Spleen (tissue), 11 donors: ENCODE measurements at regions not wholly inside any gene's neighbourhood (a gene's known extent, or its start where the extent isn't known, plus 50 kb on each side); places are given as distances from the start of the nearest gene placed in this dataset.
A peak's percentile ranks its signal among the peaks of the same experiment; 100 is the strongest.

Source experiments
- DNase-seq: peaks from one replicate; pipeline ENCODE4 v3.0.0-alpha.2; 2020
- H3K27ac ChIP-seq, 8 donors: fragments of 200-600 bp; sonication (generic) in 7 of 8; 1 replicate in 4 of 8; 2 replicates in 4 of 8; pipeline versions ENCODE4 v1.5.0 to v1.8.0; 2016 to 2021; ENCODE audit warnings: inconsistent platforms in 4 of 8, mild to moderate bottlenecking in 4 of 8, moderate library complexity in 1 of 8
- H3K27me3 ChIP-seq, 7 donors: fragments of 200-600 bp; sonication (generic) in 6 of 7; replicated peaks in 1 of 7; 1 replicate in 4 of 7; 2 replicates in 3 of 7; pipeline versions ENCODE4 v1.5.0 to v1.8.0; 2016 to 2021; ENCODE audit warnings: inconsistent platforms in 3 of 7, mild to moderate bottlenecking in 1 of 7
- H3K36me3 ChIP-seq, 6 donors: fragments of 200-600 bp; sonication (generic) in 5 of 6; 1 replicate in 4 of 6; 2 replicates in 2 of 6; pipeline versions ENCODE4 v1.5.0 to v1.8.0; 2016 to 2021; ENCODE audit warnings: inconsistent platforms in 2 of 6
- H3K4me1 ChIP-seq, 6 donors: fragments of 200-600 bp; sonication (generic) in 5 of 6; 1 replicate in 3 of 6; 2 replicates in 3 of 6; pipeline versions ENCODE4 v1.5.0 to v1.8.0; 2016 to 2021; ENCODE audit warnings: inconsistent platforms in 3 of 6
- H3K4me3 ChIP-seq, 8 donors: fragments of 200-600 bp; sonication (generic) in 7 of 8; 1 replicate in 4 of 8; 2 replicates in 4 of 8; pipeline versions ENCODE4 v1.5.0 to v1.8.0; 2016 to 2021; ENCODE audit warnings: inconsistent platforms in 4 of 8, mild to moderate bottlenecking in 4 of 8, moderate library complexity in 2 of 8
- H3K9me3 ChIP-seq, 8 donors: fragments of 200-600 bp; sonication (generic) in 7 of 8; 1 replicate in 4 of 8; 2 replicates in 4 of 8; pipeline versions ENCODE4 v1.5.0 to v1.8.0; 2016 to 2021; ENCODE audit warnings: inconsistent platforms in 4 of 8
- CTCF ChIP-seq, 11 experiments: fragments of 200-600 bp in 7 of 11; fragments of 450-650 bp in 4 of 11; sonication (generic) in 4 of 11; IDR thresholded peaks in 8 of 11; conservative IDR thresholded peaks in 3 of 11; 1 replicate in 7 of 11; 2 replicates in 4 of 11; pipeline versions ENCODE4 v1.4.0 to v1.8.0; 2016 to 2021; ENCODE audit warnings: antibody characterized with exemption in 11 of 11, inconsistent platforms in 4 of 11, mild to moderate bottlenecking in 1 of 11
- POLR2A ChIP-seq, 3 donors: fragments of 450-650 bp; IDR thresholded peaks; one replicate each; pipeline ENCODE4 v1.5.1; 2017; ENCODE audit warnings: antibody characterized with exemption in 3 of 3, mild to moderate bottlenecking in 1 of 3
- POLR2AphosphoS5 ChIP-seq, 3 donors: sonication (generic); formaldehyde crosslinking; IDR thresholded peaks; one replicate each; pipeline ENCODE4 v1.5.1; 2017; ENCODE audit warnings: antibody characterized with exemption in 3 of 3
- WGBS, 5 donors: extraction: QIAGEN DNeasy Blood & Tissue Kit in 3 of 5; methylation state at CpG; one replicate each; pipeline versions ENCODE4 v1.1.5 to v1.1.7; 2013 to 2018; 5-methylcytosine and 5-hydroxymethylcytosine counted together
- intact Hi-C: fragments of 100-400 bp; cut with DNase I; formaldehyde crosslinking; loops from one replicate; pipeline ENCODE4 v1.15.0; 2023; ENCODE audit warnings: low total_unique reads
- donor health status: healthy with polysubstance abuse.
- donor health status: DM: no; HTN: no; CAD: no; lungs with moderate emphysema.
- donor health status: DM: no; HTN: no; CAD: no.
- donor health status: Bipolar disorder and iron deficiency.
- donor health status: healthy.
- donor health status: DM: no; HTN: no; CAD: no.
- donor health status: DM: yes; HTN: yes; CAD: no.

- peak overlapping the region in 1 of 8 donors; percentile 27 for H3K4me3 ChIP-seq
- H3K27me3 ChIP-seq: no peaks in the 10 kb centered on the region
- intact Hi-C loops: no loop called here
- WGBS, 5 donors: 18 to 34% (median 31%) methylated on average over 5 of the region's 5 CpGs
- no peaks in the 10 kb centered on the region for H3K9me3 ChIP-seq
- peaks cover 0 to 39% (median 20%) of the 10 kb centered on the region in 6 donors for H3K4me1 ChIP-seq
- no peak for DNase-seq
- H3K27ac ChIP-seq: peak overlapping the region in 7 of 8 donors; percentile 32 to 77 (median 59)
- H3K36me3 ChIP-seq: no peaks in the 10 kb centered on the region
- no peak for TF ChIP-seq POLR2A (IDR thresholded peaks at IDR 0.05)
- TF ChIP-seq POLR2AphosphoS5 (IDR thresholded peaks at IDR 0.05): peak in 1 of 3 donors; percentile 44
These were observed 251.8 kb upstream of the CITED2 start for GRCh38 chr6:139625998-139626975.

- Histone ChIP-seq H3K27ac (peak overlapping the region in 5 of 8 donors; percentile 16 to 77 (median 64)), H3K36me3 (no peaks in the 10 kb centered on the region), H3K4me1 (peaks cover 0 to 39% (median 20%) of the 10 kb centered on the region in 6 donors), H3K4me3 (no peak overlapping the region), H3K27me3 (no peaks in the 10 kb centered on the region), H3K9me3 (no peaks in the 10 kb centered on the region)
- intact Hi-C loops: no loop called here
- TF ChIP-seq POLR2A (IDR thresholded peaks at IDR 0.05) (no peak), CTCF (IDR thresholded peaks at IDR 0.05 in 8 of 11, conservative IDR thresholded peaks at IDR 0.05 in 3 of 11) (no peak)
- no peak for DNase-seq
- WGBS, 5 donors: 40 to 66% (median 47%) methylated on average over 6 of the region's 6 CpGs
These were observed 250.9 kb upstream of the CITED2 start for GRCh38 chr6:139625081-139625939.

- WGBS, 5 donors: 82 to 99% (median 93%) methylated on average over 4 of the region's 4 CpGs
- H3K9me3 ChIP-seq: no peaks in the 10 kb centered on the region
- H3K27ac ChIP-seq: no peak overlapping the region
- peaks cover 0 to 37% (median 20%) of the 10 kb centered on the region in 6 donors for H3K4me1 ChIP-seq
- H3K36me3 ChIP-seq: no peaks in the 10 kb centered on the region
- no peak overlapping the region for H3K4me3 ChIP-seq
- no peak for DNase-seq
- H3K27me3 ChIP-seq: no peaks in the 10 kb centered on the region
- intact Hi-C loops: no loop called here
- no peak for TF ChIP-seq POLR2AphosphoS5 (IDR thresholded peaks at IDR 0.05)
- TF ChIP-seq CTCF (IDR thresholded peaks at IDR 0.05 in 8 of 11, conservative IDR thresholded peaks at IDR 0.05 in 3 of 11): no peak
- TF ChIP-seq POLR2A (IDR thresholded peaks at IDR 0.05): no peak
These were observed 248.9 kb upstream of the CITED2 start for GRCh38 chr6:139623372-139623771.

GRCh38 chr6:139613496-139613895 is 239.0 kb upstream of the CITED2 start:
- DNase-seq: no peak
- H3K27ac ChIP-seq: no peak overlapping the region
- no peaks in the 10 kb centered on the region for H3K27me3 ChIP-seq
- WGBS, 5 donors: 78 to 93% (median 85%) methylated on average over 1 of the region's 1 CpG
- peaks cover 0 to 10% (median 0%) of the 10 kb centered on the region in 6 donors for H3K4me1 ChIP-seq
- no peaks in the 10 kb centered on the region for H3K9me3 ChIP-seq
- TF ChIP-seq CTCF (IDR thresholded peaks at IDR 0.05 in 8 of 11, conservative IDR thresholded peaks at IDR 0.05 in 3 of 11) (no peak), POLR2AphosphoS5 (IDR thresholded peaks at IDR 0.05) (no peak), POLR2A (IDR thresholded peaks at IDR 0.05) (no peak)
- H3K4me3 ChIP-seq: no peak overlapping the region
- no peaks in the 10 kb centered on the region for H3K36me3 ChIP-seq
- intact Hi-C loops: no loop called here
